ENCODE measurements at regions not wholly inside any gene's neighbourhood (a gene's known extent, or its start where the extent isn't known, plus 50 kb on each side); places are given as distances from the start of the nearest gene placed in this dataset.
"Not testable (repeated sequence)": the region's sequence is repeated elsewhere in the genome, so short reads cannot be mapped to it uniquely, and the experiment has no call there.

DNA sequence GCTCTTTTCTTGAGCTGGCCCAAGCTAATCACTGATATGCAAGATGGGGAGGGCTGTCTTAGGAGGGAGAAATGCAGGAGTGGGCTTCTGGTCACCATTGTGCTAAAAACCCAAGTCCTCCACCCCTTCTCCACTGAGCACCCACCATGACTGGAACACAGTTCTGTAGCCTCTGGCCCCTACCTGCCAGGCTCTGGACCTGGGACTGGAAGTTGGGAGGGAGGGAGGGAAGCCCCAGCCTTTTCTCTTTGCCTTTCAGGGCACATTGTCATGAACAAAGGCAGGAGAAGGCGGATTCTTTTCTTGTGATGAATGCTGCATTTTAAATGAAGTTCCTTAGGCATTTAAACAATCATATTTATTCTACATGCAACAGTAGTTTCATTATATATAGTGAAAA is 559.1 kb upstream of the TRPC7 start:
- no peak for DNase-seq

GRCh38 chr5:136910625-136911024 is 545.3 kb upstream of the TRPC7 start:
- no peak for DNase-seq

DNA sequence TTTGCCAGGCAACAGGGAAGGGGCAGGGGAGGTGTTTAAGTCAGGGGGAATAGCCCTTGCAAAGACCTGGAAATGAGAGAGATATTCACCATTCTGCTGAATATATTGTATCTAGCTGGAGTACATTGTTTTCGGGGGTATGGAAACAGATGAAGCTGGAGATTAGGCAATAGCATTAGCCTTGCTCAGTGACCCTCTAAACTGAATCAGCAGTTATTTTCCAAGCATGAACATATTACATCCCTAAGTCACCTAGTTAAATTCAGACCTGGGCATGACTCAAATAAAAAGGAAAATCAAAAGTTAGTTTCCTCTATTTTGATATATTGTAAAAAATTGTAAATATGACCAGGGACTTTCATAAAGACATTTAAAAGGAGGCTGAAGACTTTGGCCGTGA is 544.6 kb upstream of the TRPC7 start:
- no peak for DNase-seq

DNA sequence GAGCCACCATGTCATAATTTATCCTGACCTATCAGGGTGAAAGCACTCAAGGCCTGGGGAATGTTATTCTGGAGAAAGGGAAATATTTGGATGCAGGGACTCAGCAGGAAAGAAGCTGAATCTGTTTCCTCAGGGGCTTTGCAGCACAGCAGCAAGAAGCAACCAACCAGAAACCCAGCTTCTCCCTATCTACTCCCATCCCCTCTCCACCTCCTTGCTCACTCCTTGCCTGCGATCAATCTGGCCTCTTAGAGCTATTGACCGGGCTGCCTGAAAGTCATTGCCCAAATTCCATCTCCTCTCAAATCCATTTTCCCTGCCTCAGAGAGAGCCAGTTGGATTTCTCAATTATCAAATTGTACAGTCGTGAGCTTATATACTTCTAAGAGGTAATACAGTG is 542.0 kb upstream of the TRPC7 start:
- DNase-seq = no peak

DNA sequence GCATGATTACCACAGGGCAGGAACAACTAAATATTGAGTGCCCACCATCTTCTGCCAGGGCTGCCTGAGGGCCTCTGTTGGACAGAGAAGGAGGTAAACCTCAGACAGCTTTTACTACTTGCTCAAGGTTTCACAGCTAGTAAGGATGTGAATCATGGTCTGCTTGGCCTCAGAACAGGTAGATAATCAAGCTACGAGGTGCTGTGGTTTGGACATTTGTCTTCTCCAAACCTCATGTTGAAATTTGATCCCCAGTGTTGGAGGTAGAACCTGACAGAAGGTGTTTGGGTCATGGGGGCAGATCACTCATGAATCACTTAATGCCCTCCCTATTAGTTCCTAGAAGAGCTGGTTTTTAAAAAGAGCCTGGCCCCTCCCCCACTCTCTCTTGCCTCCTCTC is 541.2 kb upstream of the TRPC7 start:
- DNase-seq = no peak

GRCh38 chr5:136905571-136905970 is 540.2 kb upstream of the TRPC7 start:
- DNase-seq = no peak

DNA sequence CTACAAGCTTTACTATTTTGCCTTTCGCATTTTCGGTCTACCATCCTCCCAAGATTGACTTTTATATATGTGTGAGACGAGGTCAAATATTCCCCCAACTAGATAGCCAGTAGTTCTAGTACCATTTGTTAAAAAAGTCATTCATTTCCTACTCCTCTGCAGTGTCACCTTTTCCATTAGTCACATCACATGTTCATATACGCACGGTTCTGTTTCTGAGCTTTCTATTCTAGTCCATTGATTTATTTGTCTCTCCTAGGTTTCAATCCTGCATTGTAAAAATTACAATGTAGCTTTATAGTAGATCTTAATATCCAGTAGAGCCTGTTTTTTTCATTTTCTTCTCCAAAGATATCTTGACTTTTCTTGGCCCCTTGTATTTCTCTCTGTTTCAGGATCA is 528.7 kb upstream of the TRPC7 start:
- DNase-seq = no peak

DNA sequence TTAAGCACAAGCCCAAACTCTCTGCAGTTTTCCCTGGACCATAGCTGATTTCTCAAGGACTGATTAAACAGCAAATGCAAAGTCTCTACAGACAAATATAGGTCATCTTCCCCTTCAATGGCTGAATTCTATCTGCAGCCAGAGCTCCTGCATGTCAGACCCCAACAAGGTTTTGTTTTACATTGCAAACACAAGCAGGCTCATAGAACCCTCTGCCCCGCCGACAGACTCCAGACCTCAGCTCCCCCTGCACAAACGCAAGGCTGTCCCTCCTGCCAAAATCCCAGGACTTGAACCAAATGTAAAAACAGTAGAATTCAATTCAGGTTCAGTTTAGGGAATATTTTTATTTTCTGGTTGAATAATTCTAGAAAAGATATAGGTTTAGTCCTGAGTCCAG is 526.7 kb upstream of the TRPC7 start:
- no peak for DNase-seq

DNA sequence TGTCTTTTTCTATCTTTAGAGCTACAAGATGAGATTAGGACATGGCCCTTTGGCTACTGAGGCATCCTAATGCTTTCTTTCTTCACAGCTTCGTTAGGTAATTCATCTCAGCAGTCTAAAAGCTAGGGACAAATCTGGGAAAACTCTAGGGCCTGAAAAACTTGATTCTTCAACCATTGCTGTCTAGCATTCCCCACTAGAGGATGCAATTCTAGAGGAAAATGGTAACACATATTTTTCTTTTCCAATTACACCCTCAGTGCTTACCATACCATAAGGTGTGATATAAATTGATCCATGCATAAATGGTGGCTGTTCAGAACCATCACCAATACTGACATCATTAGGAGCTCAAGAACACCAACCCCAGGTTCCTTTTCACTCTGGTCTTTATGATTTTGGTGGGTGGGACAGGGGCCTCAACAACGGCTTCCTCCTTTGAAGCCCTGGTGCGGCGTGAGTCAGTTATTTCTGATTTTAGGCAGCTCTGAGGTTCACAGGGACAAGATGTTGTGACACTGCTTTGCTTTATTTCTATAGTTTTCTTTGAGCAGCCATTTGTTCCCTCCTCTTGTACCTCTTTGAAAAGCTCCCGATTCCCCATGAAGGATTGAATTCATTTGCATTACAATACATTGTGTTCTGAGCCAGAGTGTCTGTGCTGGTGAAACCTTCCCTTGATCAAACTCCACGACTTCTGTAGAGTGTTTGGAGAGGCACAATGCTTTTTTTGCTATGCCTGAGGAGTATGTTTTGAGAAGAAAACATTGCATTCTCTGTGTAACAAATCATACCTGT is 526.0 kb upstream of the TRPC7 start:
- DNase-seq = no peak

GRCh38 chr5:136890431-136891148 is 525.2 kb upstream of the TRPC7 start:
- DNase-seq = no peak

DNA sequence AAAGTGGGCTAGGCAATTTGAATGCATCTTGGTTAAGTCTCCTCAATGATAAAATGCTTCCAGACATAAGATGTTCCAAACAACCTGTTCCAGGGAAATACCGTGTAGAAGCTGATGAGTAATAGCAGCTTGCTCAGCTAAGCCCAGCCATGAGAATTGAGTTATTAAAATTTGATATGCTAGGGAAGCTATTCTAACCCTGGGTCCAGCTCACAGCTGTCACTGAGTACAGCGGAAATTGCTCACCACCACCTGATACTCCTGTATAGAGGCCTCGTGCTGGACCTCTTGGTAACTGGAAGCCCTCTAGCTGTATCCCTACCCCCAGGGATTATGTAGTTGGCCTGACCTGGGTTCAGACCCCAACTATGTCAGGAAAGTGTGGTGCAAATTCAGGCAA is 521.3 kb upstream of the TRPC7 start:
- no peak for DNase-seq

- no peak for DNase-seq
Observed at GRCh38 chr5:136864960-136865359, 499.6 kb upstream of the TRPC7 start.

GRCh38 chr5:136856648-136857047 is 491.3 kb upstream of the TRPC7 start:
- DNase-seq = no peak

- no peak for DNase-seq
Observed at GRCh38 chr5:136853971-136854370, 488.6 kb upstream of the TRPC7 start.

DNA sequence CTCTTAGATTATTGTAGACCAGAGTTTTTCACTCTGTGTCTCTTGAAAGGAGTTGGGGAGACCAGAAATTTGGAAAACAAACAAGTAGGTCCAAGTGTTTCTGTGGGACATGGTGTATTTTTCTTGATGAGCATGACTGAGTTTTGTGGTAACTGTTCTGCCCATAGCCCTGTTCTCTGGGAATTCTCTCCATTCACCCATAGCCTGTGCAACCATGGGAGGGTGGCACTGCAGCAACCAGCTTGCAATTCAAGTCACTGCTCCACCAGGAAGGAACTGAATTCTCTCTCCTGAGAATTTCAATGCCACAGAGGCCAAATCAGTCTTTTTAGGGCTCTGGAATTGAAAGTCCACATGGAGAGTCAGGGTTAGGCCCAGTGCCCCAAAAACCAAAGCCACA is 475.3 kb upstream of the TRPC7 start:
- no peak for DNase-seq

DNA sequence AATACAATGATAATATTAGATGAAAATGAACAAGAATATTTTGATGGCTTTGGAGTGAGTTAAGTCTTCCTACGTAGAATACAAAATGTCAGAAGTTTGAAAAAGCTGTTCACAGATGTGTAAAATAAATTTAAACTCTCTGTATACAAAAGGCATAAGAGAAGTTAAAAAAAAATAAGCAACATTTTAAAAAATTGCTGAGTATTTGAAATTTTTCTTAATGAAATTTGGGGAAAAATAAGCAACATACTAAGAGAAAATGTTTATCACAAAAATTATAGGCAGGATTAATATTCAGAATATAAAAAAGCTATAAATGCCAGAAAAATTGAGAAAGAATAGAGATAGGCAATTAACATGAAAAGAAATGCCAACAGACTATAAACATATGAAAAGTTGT is 470.7 kb upstream of the TRPC7 start:
- DNase-seq = no peak

- no peak for DNase-seq
Observed at GRCh38 chr5:136820848-136821247, 455.5 kb upstream of the TRPC7 start.

- no peak for DNase-seq
Observed at GRCh38 chr5:136819526-136820302, 454.4 kb upstream of the TRPC7 start.

DNA sequence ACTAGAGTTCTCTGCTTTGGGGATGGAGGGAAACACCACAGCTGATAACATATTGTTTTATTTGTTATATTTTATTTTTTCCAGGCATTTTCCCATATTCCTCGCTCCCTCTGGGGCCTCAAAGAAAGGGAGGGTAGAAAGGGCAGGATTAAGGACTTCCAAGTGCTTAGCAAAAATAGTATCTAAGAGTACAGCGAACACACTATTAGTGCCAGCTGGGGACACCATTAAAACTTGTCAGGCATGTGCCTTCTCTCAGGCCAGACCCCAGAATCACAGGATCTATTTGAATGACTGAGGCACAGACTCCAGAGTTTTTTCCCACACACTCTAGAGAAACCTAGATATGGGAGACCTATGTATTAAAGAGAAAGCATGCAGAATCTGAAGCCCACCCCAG is 451.0 kb upstream of the TRPC7 start:
- no peak for DNase-seq

GRCh38 chr5:136814619-136815378 is 449.5 kb upstream of the TRPC7 start:
- DNase-seq = no peak

- not testable (repeated sequence) for DNase-seq
Observed at GRCh38 chr5:136812270-136812669, 446.9 kb upstream of the TRPC7 start.

GRCh38 chr5:136811551-136811950 is 446.2 kb upstream of the TRPC7 start:
- DNase-seq = no peak

DNA sequence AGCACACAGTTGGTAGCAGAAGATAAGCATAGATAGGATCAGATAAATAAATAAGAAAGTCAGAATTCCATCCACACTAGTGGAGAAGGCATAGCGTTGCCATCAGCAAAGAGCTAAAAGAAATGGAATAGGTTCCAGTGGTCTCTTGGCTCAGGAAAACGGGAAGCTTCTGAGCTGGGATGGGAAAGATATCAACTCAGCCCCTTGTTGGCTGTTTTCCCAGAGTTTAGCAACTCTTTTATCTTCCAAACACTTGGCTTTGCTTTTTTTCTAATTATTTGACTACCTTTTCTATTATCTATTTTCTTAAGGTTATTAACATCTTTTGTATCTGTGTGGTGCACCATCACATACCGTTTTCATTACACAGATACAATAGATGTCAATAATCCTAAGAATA is 445.7 kb upstream of the TRPC7 start:
- no peak for DNase-seq

Measured in stimulated activated CD4-positive, alpha-beta T cell treated with anti-CD3 and anti-CD28 coated beads, Interleukin-4, amount 100 ng/mL, for 4 hours (primary cell).